ENCODE measurements at regions not wholly inside any gene's neighbourhood (a gene's known extent, or its start where the extent isn't known, plus 50 kb on each side); places are given as distances from the start of the nearest gene placed in this dataset.

- TF ChIP-seq CTCF (conservative IDR thresholded peaks at IDR 0.05; ENCODE audit: low read length) (no peak), EZH2phosphoT487 (IDR thresholded peaks at IDR 0.05; ENCODE audit: borderline replicate concordance, low read depth, low read length) (no peak)
These were observed 306.8 kb downstream of the LMBRD1 start for GRCh38 chr6:69489970-69490369.
